ENCODE measurements at regions not wholly inside any gene's neighbourhood (a gene's known extent, or its start where the extent isn't known, plus 50 kb on each side); places are given as distances from the start of the nearest gene placed in this dataset.
"Not testable (repeated sequence)": the region's sequence is repeated elsewhere in the genome, so short reads cannot be mapped to it uniquely, and the experiment has no call there.

GRCh38 chr3:86801066-86801465, 189.9 kb downstream of the VGLL3 start:
- no peak for DNase-seq
- in situ Hi-C loops (cut with HindIII; ENCODE audit: low pct_ligation_motif_present, low pct_unique_long_range_greater_than_20kb, low sequenced_read_pairs), result no loop called here

- in situ Hi-C loops (cut with HindIII; ENCODE audit: low pct_ligation_motif_present, low pct_unique_long_range_greater_than_20kb, low sequenced_read_pairs), result no loop called here
- no peak for DNase-seq
Observed at GRCh38 chr3:86800116-86800515, 190.8 kb downstream of the VGLL3 start.

- no peak for DNase-seq
- in situ Hi-C loops (cut with HindIII; ENCODE audit: low pct_ligation_motif_present, low pct_unique_long_range_greater_than_20kb, low sequenced_read_pairs), result no loop called here
Observed at GRCh38 chr3:86797946-86798345, 193.0 kb downstream of the VGLL3 start.

GRCh38 chr3:86794361-86795065, 196.4 kb downstream of the VGLL3 start:
- peak; percentile 6 for DNase-seq
- in situ Hi-C loops (cut with HindIII; ENCODE audit: low pct_ligation_motif_present, low pct_unique_long_range_greater_than_20kb, low sequenced_read_pairs), result no loop called here

GRCh38 chr3:86793786-86794185, 197.2 kb downstream of the VGLL3 start:
- in situ Hi-C loops (cut with HindIII; ENCODE audit: low pct_ligation_motif_present, low pct_unique_long_range_greater_than_20kb, low sequenced_read_pairs), result no loop called here
- DNase-seq, result peak; percentile 82

GRCh38 chr3:86792316-86792715, 198.6 kb downstream of the VGLL3 start:
- no peak for DNase-seq
- in situ Hi-C loops (cut with HindIII; ENCODE audit: low pct_ligation_motif_present, low pct_unique_long_range_greater_than_20kb, low sequenced_read_pairs), result no loop called here

- no peak for DNase-seq
Observed at GRCh38 chr3:86790884-86791549, 199.9 kb downstream of the VGLL3 start.

GRCh38 chr3:86788371-86788770, 202.6 kb downstream of the VGLL3 start:
- in situ Hi-C loops (cut with HindIII; ENCODE audit: low pct_ligation_motif_present, low pct_unique_long_range_greater_than_20kb, low sequenced_read_pairs), result no loop called here
- no peak for DNase-seq

More at GRCh38 chr3:86790884-86791549, 199.9 kb downstream of the VGLL3 start:
- in situ Hi-C loops (cut with HindIII; ENCODE audit: low pct_ligation_motif_present, low pct_unique_long_range_greater_than_20kb, low sequenced_read_pairs), result no loop called here

GRCh38 chr3:86787091-86787490, 203.9 kb downstream of the VGLL3 start:
- no peak for DNase-seq
- in situ Hi-C loops (cut with HindIII; ENCODE audit: low pct_ligation_motif_present, low pct_unique_long_range_greater_than_20kb, low sequenced_read_pairs), result no loop called here

GRCh38 chr3:86785386-86785785, 205.6 kb downstream of the VGLL3 start:
- DNase-seq, result peak; percentile 11

GRCh38 chr3:86782866-86783265, 208.1 kb downstream of the VGLL3 start:
- in situ Hi-C loops (cut with HindIII; ENCODE audit: low pct_ligation_motif_present, low pct_unique_long_range_greater_than_20kb, low sequenced_read_pairs), result no loop called here
- no peak for DNase-seq

More at GRCh38 chr3:86785386-86785785, 205.6 kb downstream of the VGLL3 start:
- in situ Hi-C loops (cut with HindIII; ENCODE audit: low pct_ligation_motif_present, low pct_unique_long_range_greater_than_20kb, low sequenced_read_pairs), result no loop called here

- DNase-seq, result no peak
- in situ Hi-C loops (cut with HindIII; ENCODE audit: low pct_ligation_motif_present, low pct_unique_long_range_greater_than_20kb, low sequenced_read_pairs), result no loop called here
Observed at GRCh38 chr3:86782286-86782685, 208.7 kb downstream of the VGLL3 start.

GRCh38 chr3:86774082-86774691, 216.8 kb downstream of the VGLL3 start:
- in situ Hi-C loops (cut with HindIII; ENCODE audit: low pct_ligation_motif_present, low pct_unique_long_range_greater_than_20kb, low sequenced_read_pairs), result no loop called here
- peak; percentile 46 for DNase-seq

- in situ Hi-C loops (cut with HindIII; ENCODE audit: low pct_ligation_motif_present, low pct_unique_long_range_greater_than_20kb, low sequenced_read_pairs), result no loop called here
- DNase-seq, result no peak
Observed at GRCh38 chr3:86772699-86773098, 218.2 kb downstream of the VGLL3 start.

GRCh38 chr3:86771741-86772512, 219.0 kb downstream of the VGLL3 start:
- no peak for DNase-seq
- in situ Hi-C loops (cut with HindIII; ENCODE audit: low pct_ligation_motif_present, low pct_unique_long_range_greater_than_20kb, low sequenced_read_pairs), result no loop called here

- DNase-seq, result no peak
- in situ Hi-C loops (cut with HindIII; ENCODE audit: low pct_ligation_motif_present, low pct_unique_long_range_greater_than_20kb, low sequenced_read_pairs), result no loop called here
Observed at GRCh38 chr3:86766331-86766730, 224.6 kb downstream of the VGLL3 start.

GRCh38 chr3:86757322-86758179, 233.4 kb downstream of the VGLL3 start:
- in situ Hi-C loops (cut with HindIII; ENCODE audit: low pct_ligation_motif_present, low pct_unique_long_range_greater_than_20kb, low sequenced_read_pairs), result not testable (repeated sequence)

GRCh38 chr3:86748015-86748414, 242.9 kb downstream of the VGLL3 start:
- DNase-seq, result no peak
- in situ Hi-C loops (cut with HindIII; ENCODE audit: low pct_ligation_motif_present, low pct_unique_long_range_greater_than_20kb, low sequenced_read_pairs), result no loop called here

More at GRCh38 chr3:86757322-86758179, 233.4 kb downstream of the VGLL3 start:
- DNase-seq, result not testable (repeated sequence)

Measured in ACHN (cell line).